ENCODE measurements at regions not wholly inside any gene's neighbourhood (a gene's known extent, or its start where the extent isn't known, plus 50 kb on each side); places are given as distances from the start of the nearest gene placed in this dataset.

GRCh38 chr20:57964011-57964862 is 254.4 kb upstream of the PMEPA1 start:
- no peak for ATAC-seq
- peak; percentile 30 to 45 for DNase-seq
- H3K4me3 ChIP-seq = no peak overlapping the region
- intact Hi-C loops (cut with DNase I) = no loop called here
- 70 to 71% (median 70%) methylated on average over 15 of the region's 15 CpGs for WGBS, 3 donors
- no peaks in the 10 kb centered on the region for H3K36me3 ChIP-seq (ENCODE audit: insufficient read depth in 1 of 2, low read depth in 1 of 2)
- H3K4me1 ChIP-seq = no peaks in the 10 kb centered on the region
- no peaks in the 10 kb centered on the region for H3K9me3 ChIP-seq
- TF ChIP-seq CTCF (IDR thresholded peaks at IDR 0.05) = no peak
- H3K27ac ChIP-seq = peak overlapping the region; percentile 41
- no peaks in the 10 kb centered on the region for H3K27me3 ChIP-seq (ENCODE audit: insufficient read depth in 3 of 3, low read length in 2 of 3)

GRCh38 chr20:57960803-57961575 is 251.2 kb upstream of the PMEPA1 start:
- H3K4me3 ChIP-seq = no peak overlapping the region
- H3K36me3 ChIP-seq (ENCODE audit: insufficient read depth in 1 of 2, low read depth in 1 of 2) = no peaks in the 10 kb centered on the region
- no peak for TF ChIP-seq CTCF (IDR thresholded peaks at IDR 0.05)
- H3K27ac ChIP-seq = no peak overlapping the region
- no peaks in the 10 kb centered on the region for H3K27me3 ChIP-seq (ENCODE audit: insufficient read depth in 3 of 3, low read length in 2 of 3)
- no peak for ATAC-seq
- no peak for DNase-seq
- WGBS, 3 donors = 57 to 60% (median 57%) methylated on average over 19 of the region's 19 CpGs
- intact Hi-C loops (cut with DNase I) = no loop called here
- H3K4me1 ChIP-seq = no peaks in the 10 kb centered on the region
- H3K9me3 ChIP-seq = no peaks in the 10 kb centered on the region

- no peaks in the 10 kb centered on the region for H3K27me3 ChIP-seq (ENCODE audit: insufficient read depth in 3 of 3, low read length in 2 of 3)
- intact Hi-C loops (cut with DNase I) = no loop called here
- H3K4me3 ChIP-seq = no peak overlapping the region
These were observed 249.8 kb upstream of the PMEPA1 start for GRCh38 chr20:57959589-57959988.

GRCh38 chr20:57959018-57959417 is 249.2 kb upstream of the PMEPA1 start:
- intact Hi-C loops (cut with DNase I) = no loop called here

More at GRCh38 chr20:57959589-57959988, 249.8 kb upstream of the PMEPA1 start:
- Histone ChIP-seq H3K36me3 (ENCODE audit: insufficient read depth in 1 of 2, low read depth in 1 of 2) (no peaks in the 10 kb centered on the region), H3K9me3 (no peaks in the 10 kb centered on the region), H3K27ac (no peak overlapping the region), H3K4me1 (no peaks in the 10 kb centered on the region)
- DNase-seq = peak in 1 of 2 donors; percentile 12
- 58 to 77% (median 59%) methylated on average over 4 of the region's 4 CpGs for WGBS, 3 donors
- no peak for ATAC-seq
- TF ChIP-seq CTCF (IDR thresholded peaks at IDR 0.05) = no peak

More at GRCh38 chr20:57959018-57959417, 249.2 kb upstream of the PMEPA1 start:
- ATAC-seq (peak in 2 of 4 donors; percentile 50 to 56), DNase-seq (peak in 1 of 2 donors; percentile 40)
- no peak overlapping the region for H3K4me3 ChIP-seq
- no peak overlapping the region for H3K27ac ChIP-seq
- H3K36me3 ChIP-seq (ENCODE audit: insufficient read depth in 1 of 2, low read depth in 1 of 2) = no peaks in the 10 kb centered on the region
- 32 to 47% (median 38%) methylated on average over 12 of the region's 12 CpGs for WGBS, 3 donors
- no peaks in the 10 kb centered on the region for H3K9me3 ChIP-seq
- TF ChIP-seq CTCF (IDR thresholded peaks at IDR 0.05) = no peak
- H3K4me1 ChIP-seq = no peaks in the 10 kb centered on the region
- H3K27me3 ChIP-seq (ENCODE audit: insufficient read depth in 3 of 3, low read length in 2 of 3) = no peaks in the 10 kb centered on the region

Measured in psoas muscle (tissue), 7 donors.